DMS53 treated with DMSO at 0.1 percent for 48 hours (cell line): ENCODE measurements at regions not wholly inside any gene's neighbourhood (a gene's known extent, or its start where the extent isn't known, plus 50 kb on each side); places are given as distances from the start of the nearest gene placed in this dataset.
"Not testable (repeated sequence)": the region's sequence is repeated elsewhere in the genome, so short reads cannot be mapped to it uniquely, and the experiment has no call there.

ENCODE experiments used
- DNase-seq: peaks from one replicate; lab custom pipeline; 2025; ENCODE audit not compliant: unreplicated experiment; lab: John Stamatoyannopoulos, UW

GRCh38 chr12:131533139-131533538 lies 177.8 kb upstream of the SFSWAP start:
- DNase-seq = no peak

- DNase-seq = no peak
Observed at GRCh38 chr12:131535779-131536178, 175.1 kb upstream of the SFSWAP start.

DNA sequence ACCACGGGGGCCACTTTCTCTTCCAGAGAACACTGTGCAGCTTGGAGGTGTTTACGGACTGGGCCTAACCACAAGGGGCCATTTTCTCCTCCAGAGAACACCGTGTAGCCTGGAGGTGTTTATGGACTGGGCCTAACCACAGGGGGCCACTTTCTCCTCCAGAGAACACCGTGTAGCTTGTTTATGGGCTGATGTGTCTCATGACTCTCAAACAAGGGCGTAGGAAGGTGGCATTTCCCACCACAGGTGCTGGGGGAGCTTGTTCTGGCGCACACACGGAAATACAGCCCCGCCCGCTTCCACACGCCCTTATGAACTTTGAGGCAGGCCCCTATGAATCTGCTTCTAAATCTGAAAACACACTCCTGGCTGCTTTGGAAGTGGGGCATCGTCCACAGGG lies 174.6 kb upstream of the SFSWAP start:
- no peak for DNase-seq

DNA sequence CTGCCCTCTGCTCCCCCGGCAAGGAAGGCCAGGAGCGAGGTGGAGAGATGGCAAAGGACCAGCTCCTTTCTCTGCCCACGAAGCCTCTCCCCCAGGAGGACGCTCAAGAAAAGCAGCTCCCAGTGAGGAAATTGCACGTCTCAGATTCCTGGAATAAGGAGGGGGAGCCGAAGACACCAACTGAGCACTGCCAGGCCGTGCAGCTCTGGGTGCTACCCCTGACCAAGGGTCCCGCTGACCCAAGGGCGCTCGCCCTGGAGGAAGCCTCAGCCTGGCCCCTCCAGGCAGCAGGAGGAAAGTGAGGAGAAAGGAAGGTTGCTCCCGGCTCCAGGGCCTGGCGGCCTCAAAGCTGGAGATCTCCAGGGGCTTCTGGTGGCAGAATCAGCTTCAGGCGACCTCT lies 174.1 kb upstream of the SFSWAP start:
- DNase-seq = no peak

DNA sequence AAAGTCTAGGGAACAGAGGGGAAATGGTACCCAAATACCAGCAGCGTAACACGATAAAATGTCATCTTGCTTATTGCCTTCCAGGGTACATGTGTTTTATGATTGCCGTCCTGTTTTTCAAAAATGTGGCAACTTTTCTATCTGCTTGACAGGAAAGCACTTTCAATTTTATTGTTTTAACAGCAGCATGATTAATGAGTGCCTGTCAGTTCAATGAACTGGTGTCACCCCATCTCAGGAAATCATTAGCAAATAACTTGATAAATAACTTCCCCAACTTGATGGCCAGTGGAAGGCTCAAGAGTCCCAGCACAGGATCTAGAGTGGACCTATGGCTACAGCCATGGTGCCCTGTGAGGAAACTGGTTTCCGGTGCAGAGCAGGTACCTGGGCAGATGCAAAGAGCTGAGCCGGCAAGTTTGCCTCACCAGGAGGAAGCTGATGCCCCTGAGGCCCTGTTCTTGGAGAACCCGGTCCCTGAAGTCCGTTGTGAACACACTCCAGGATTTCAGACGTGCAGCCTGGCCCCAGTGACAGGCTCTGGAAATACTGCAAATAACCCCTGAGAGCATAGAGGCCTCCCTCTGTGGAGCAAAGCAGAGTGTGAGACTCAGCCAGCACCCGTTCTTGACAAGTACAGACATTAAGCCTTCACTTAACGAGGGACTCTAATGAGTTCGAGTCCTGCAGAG lies 173.5 kb upstream of the SFSWAP start:
- DNase-seq = no peak

GRCh38 chr12:131539381-131539780 lies 171.5 kb upstream of the SFSWAP start:
- no peak for DNase-seq

GRCh38 chr12:131540138-131540623 lies 170.7 kb upstream of the SFSWAP start:
- DNase-seq = no peak

GRCh38 chr12:131541512-131541911 lies 169.4 kb upstream of the SFSWAP start:
- DNase-seq = not testable (repeated sequence)

GRCh38 chr12:131542351-131542750 lies 168.5 kb upstream of the SFSWAP start:
- no peak for DNase-seq

GRCh38 chr12:131543040-131543439 lies 167.8 kb upstream of the SFSWAP start:
- DNase-seq = no peak

GRCh38 chr12:131547555-131547954 lies 163.3 kb upstream of the SFSWAP start:
- no peak for DNase-seq

- DNase-seq = no peak
Observed at GRCh38 chr12:131550121-131550520, 160.8 kb upstream of the SFSWAP start.

DNA sequence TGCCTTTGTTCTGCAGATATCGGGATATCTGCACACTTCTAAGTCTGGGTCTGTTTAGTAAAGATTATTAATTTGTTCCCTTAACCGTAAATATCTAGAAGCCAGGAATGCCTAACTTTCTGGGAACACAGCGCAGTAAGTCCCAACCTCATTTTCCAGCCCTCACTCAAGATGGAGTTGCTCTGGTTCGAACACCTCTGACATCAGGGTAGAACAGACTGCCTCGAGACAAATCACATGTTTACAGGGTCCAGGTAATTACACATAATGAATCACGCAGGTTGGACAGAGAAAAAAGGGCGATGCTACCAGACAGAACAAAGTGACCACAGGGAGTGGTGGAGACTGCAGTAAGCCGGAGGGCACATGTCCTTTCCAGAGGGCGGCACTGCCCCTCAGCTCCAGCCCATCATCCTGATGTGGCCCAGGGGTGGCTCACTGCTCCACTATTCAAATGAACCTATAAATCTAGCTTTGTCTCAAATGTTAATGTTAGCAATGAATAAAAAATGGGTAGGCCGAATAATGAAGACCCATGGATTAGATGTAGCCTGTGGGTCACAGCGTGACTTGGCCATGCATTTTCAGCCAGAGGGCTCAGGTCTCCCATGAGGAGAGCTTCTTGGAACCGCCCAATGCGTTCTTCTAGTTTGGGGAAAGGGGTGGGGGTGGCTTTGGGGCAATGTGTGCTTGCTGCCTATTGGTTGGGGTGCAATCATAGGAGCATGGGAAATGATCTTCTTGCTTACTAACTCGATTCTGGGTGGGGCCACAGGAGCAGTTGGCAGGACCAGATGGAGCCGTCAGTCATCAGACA lies 159.0 kb upstream of the SFSWAP start:
- DNase-seq = no peak

GRCh38 chr12:131552492-131552863 lies 158.4 kb upstream of the SFSWAP start:
- no peak for DNase-seq

GRCh38 chr12:131553096-131553777 lies 157.7 kb upstream of the SFSWAP start:
- DNase-seq = no peak

DNA sequence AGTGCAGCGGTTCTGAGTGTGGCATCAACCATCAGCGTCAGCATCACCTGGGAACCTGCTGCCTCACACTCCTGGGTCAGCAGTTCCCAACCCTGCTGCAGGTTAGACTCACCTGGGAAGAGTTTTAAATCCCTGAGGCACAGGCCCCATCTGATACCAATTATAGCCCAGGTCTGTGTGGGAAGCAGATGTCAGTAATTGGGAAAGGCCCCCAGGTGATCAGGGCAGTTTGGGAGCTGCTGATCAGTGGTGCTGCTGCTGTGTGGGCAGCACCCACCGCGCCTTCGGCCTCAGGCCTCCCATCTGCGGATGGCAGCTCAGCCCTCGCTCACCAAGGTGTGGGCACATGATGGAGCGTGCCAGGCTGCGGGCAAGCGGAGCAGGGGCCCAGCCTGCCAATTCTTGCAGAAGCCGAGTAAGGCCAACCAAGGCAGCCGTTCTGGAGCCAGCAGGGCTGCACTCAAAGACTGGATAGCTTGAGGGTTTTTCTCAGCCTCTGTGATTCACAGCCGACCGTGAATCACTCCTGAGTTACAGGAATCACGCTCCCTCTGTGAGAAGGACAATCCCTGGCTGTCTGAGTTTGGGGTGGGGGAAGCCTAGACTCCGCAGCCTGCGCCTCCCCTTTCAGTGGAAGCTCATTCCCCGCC lies 155.6 kb upstream of the SFSWAP start:
- DNase-seq = no peak

DNA sequence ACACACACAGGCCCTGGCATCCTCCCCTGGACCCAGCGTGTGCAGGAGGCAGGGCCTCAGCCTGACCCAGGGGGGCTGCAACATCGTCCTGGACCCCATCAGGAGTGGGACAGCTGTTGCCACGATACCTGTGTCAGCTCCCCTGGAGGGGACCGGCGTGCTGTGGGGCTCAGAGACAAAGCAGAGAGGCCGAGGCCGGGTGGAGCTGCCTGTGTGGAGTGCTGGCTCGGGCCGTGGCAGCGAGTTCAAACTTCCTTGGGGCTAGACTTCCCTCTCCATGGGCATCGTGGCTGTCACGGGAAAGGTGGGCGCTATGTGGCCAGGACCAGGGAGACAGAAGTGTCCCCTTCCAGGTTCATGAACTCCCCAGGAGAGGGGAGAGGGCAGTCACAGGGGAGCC lies 155.0 kb upstream of the SFSWAP start:
- no peak for DNase-seq

DNA sequence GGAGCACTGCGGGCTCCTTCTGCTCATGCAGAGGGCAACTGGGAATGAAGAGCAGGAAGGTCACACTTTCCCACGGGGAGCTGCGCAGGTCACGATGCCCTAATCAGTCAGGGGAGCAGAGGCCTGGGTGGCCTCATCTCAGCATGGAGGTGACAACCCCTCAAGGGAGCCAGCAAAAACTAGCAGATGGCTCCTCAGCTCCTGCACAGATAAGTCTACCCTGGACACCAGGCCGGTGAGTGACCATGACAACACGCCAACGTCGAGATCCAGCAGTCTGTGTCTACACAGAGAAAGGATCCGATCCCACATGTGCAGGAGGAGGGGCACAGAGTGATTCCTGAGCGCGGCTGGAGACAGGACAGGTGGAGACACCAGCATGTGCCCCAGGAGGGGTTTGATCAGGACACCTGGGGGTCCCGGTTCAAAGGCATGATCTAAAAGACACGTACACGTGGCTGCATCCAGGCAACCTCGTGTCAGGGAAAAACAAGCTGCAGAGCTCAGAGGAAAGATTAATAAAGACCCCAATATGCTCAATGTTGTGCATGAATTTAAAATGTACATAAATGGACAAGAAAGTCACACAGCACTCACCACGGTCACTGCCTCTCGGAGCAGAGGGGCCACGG lies 153.7 kb upstream of the SFSWAP start:
- DNase-seq = no peak

DNA sequence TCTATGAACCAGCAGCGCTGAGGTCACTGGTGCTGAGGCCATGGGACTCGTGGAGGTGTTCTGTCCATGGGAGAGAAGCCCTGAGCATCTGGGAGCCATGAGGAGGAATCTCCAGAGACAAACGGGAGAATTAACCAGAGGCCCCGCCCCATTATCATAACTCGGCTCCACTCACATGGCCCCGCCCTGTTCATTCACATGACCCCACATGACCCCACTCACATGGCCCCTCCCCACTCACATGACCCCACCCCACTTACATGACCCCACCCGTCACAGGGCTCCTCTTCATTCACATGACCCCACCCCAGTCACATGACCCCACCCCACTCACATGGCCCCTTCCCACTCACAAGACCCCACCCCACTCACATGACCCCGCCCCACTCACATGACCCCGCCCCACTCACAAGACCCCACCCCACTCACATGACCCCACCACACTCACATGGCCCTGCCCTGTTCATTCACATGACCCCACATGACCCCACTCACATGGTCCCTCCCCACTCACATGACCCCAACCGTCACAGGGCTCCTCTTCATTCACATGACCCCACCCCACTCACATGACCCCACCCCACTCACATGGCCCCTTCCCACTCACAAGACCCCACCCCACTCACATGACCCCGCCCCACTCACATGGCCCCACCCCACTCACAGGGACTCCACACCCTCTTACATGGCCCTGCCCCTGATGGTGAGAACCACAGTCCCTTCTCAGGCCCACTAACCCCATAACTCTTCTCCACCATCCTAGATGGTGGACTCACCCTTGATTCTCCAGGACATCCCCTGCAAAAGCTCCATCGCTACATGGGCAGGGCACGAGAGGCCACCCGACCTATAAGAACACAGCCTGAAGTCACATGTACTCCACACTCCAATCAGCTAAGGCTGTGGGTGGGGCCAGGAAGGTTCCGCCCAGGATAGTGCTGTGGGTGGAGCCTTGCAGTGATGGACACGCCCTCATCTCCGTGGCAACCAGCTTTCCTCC lies 151.1 kb upstream of the SFSWAP start:
- no peak for DNase-seq

DNA sequence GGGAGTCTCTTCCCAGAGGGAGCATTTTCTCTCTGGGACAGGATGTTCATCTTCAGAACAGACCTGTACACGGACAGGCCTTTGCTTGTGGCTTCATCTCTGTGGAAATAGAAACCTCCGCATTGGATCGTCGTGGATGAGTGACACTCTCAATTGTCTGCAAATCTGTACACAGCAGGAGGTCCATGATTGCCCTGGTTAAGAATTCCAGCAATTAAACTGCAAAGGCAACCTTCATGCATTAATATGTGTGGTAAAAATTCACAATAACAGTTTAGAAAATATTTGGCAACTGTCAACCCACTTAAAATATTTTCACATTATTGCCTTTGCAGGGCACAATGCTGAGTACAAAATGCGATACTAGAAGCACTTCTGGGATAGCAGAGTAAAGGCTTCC lies 149.8 kb upstream of the SFSWAP start:
- no peak for DNase-seq
